Stomach (tissue), 8 donors: ENCODE measurements at regions not wholly inside any gene's neighbourhood (a gene's known extent, or its start where the extent isn't known, plus 50 kb on each side); places are given as distances from the start of the nearest gene placed in this dataset.

Experiments
- DNase-seq, 2 donors: peaks; one replicate each; pipeline versions ENCODE4 v3.0.0 to v3.0.0-alpha.2; 2013 to 2019
- H3K27ac ChIP-seq, 5 donors: fragments of 200-600 bp in 4 of 5; sonication (generic) in 4 of 5; one replicate each; pipeline ENCODE4 v1.5.1; 2013 to 2019; ENCODE audit warnings: mild to moderate bottlenecking in 1 of 5, moderate library complexity in 1 of 5
- H3K27me3 ChIP-seq, 3 donors: fragments of 200-600 bp; sonication (generic); one replicate each; pipeline ENCODE4 v1.5.1; 2017 to 2019; ENCODE audit warnings: mixed run types in 1 of 3
- H3K36me3 ChIP-seq, 4 donors: fragments of 200-600 bp; sonication (generic); 1 replicate in 3 of 4; 2 replicates in 1 of 4; pipeline ENCODE4 v1.5.1; 2016 to 2019
- H3K4me1 ChIP-seq, 4 donors: fragments of 200-600 bp; sonication (generic); one replicate each; pipeline ENCODE4 v1.5.1; 2016 to 2019
- H3K4me3 ChIP-seq, 4 donors: fragments of 200-600 bp; sonication (generic) in 3 of 4; one replicate each; pipeline ENCODE4 v1.5.1; 2016 to 2019; ENCODE audit warnings: mild to moderate bottlenecking in 1 of 4
- H3K9me3 ChIP-seq, 4 donors: fragments of 200-600 bp; sonication (generic); one replicate each; pipeline ENCODE4 v1.5.1; 2016 to 2019
- CTCF ChIP-seq, 7 experiments: fragments of 450-650 bp in 4 of 7; fragments of 200-600 bp in 3 of 7; sonication (generic) in 3 of 7; IDR thresholded peaks; one replicate each; pipeline ENCODE4 v1.5.1; 2016 to 2019; ENCODE audit warnings: antibody characterized with exemption in 7 of 7, control low read depth in 2 of 7, mild to moderate bottlenecking in 1 of 7
- EP300 ChIP-seq: sonication (generic); formaldehyde crosslinking; IDR thresholded peaks from one replicate; pipeline ENCODE4 v1.6.1; 2017; ENCODE audit warnings: antibody characterized with exemption
- POLR2A ChIP-seq, 4 donors: fragments of 450-650 bp; IDR thresholded peaks; one replicate each; pipeline ENCODE4 v1.6.1; 2016; ENCODE audit warnings: antibody characterized with exemption in 4 of 4, control low read depth in 2 of 4, mild to moderate bottlenecking in 1 of 4, moderate library complexity in 1 of 4
- POLR2AphosphoS5 ChIP-seq, 3 donors: sonication (generic); formaldehyde crosslinking; IDR thresholded peaks; one replicate each; pipeline ENCODE4 v1.6.1; 2016; ENCODE audit warnings: antibody characterized with exemption in 3 of 3
- WGBS, 5 donors: extraction: QIAGEN DNeasy Blood & Tissue Kit in 3 of 5; methylation state at CpG; one replicate each; pipeline versions ENCODE4 v1.1.5 to v1.1.7; 2013 to 2018; 5-methylcytosine and 5-hydroxymethylcytosine counted together
- intact Hi-C: fragments of 100-400 bp; cut with DNase I; formaldehyde crosslinking; loops from one replicate; pipeline ENCODE4 v1.15.1; 2023; ENCODE audit warnings: low total_unique reads
- donor health status: healthy with polysubstance abuse.
- donor health status: Bipolar disorder and iron deficiency.
- donor health status: healthy.

- no peaks in the 10 kb centered on the region for H3K36me3 ChIP-seq
- TF ChIP-seq CTCF (IDR thresholded peaks at IDR 0.05) (no peak), EP300 (no peak), POLR2AphosphoS5 (IDR thresholded peaks at IDR 0.05) (no peak), POLR2A (IDR thresholded peaks at IDR 0.05) (no peak)
- no peaks in the 10 kb centered on the region for H3K27me3 ChIP-seq
- intact Hi-C loops: no loop called here
- H3K9me3 ChIP-seq: no peaks in the 10 kb centered on the region
- no peak overlapping the region for H3K4me3 ChIP-seq
- WGBS, 5 donors: 83 to 100% (median 97%) methylated on average over 1 of the region's 1 CpG
- no peaks in the 10 kb centered on the region for H3K4me1 ChIP-seq
- H3K27ac ChIP-seq: no peak overlapping the region
- DNase-seq: no peak
Measured at GRCh38 chr21:29419422-29419821, 120.7 kb downstream of the BACH1 start.

DNA sequence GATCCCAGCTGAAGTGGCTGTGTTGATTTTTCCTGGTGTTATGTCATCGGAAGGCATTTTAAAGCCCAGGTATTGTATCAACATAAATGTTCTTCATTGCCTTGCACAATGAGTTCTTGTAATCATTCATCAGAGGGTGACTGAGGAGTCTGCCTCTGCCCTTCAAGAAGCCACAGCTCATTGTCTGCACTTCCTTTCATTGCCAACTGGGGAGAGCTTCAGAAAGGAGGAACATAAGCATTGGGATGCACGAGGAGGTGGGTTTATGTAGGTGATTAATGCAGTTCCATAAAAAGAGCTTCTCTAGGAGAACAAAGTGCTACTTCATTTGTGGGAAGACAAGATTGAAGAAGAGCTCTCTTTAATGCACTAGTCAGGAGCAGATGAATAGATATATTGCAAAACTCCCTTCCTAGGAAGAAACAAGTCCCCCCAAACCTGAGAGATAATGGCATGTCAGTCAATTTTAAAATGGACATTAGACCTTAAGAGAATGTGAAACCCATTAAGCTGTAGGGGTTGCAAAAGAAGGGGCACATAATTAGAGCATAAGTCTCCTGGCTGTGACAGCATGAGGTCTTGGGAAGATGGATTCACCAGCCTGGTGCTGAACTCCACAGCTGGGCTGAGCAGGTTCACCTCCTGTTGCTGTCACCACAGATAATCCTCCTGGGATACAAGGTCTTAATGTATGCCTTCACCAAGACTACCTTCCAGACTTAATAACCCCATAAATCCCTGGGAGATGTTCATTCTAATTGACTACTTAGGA, 124.6 kb downstream of the BACH1 start:
- Histone ChIP-seq H3K27ac (no peak overlapping the region), H3K36me3 (no peaks in the 10 kb centered on the region), H3K4me3 (no peak overlapping the region), H3K4me1 (no peaks in the 10 kb centered on the region), H3K9me3 (no peaks in the 10 kb centered on the region), H3K27me3 (no peaks in the 10 kb centered on the region)
- intact Hi-C loops: no loop called here
- no peak for TF ChIP-seq CTCF (IDR thresholded peaks at IDR 0.05)
- no peak for TF ChIP-seq POLR2AphosphoS5 (IDR thresholded peaks at IDR 0.05)
- TF ChIP-seq EP300: no peak
- TF ChIP-seq POLR2A (IDR thresholded peaks at IDR 0.05): no peak
- 40 to 54% (median 50%) methylated on average over 2 of the region's 2 CpGs for WGBS, 5 donors
- DNase-seq: no peak

- H3K9me3 ChIP-seq: no peaks in the 10 kb centered on the region
- no peak for TF ChIP-seq POLR2AphosphoS5 (IDR thresholded peaks at IDR 0.05)
- TF ChIP-seq EP300: no peak
- no peak for TF ChIP-seq CTCF (IDR thresholded peaks at IDR 0.05)
- DNase-seq: no peak
- WGBS, 5 donors: 70 to 91% (median 84%) methylated on average over 2 of the region's 2 CpGs
- intact Hi-C loops: no loop called here
- no peak overlapping the region for H3K4me3 ChIP-seq
- H3K27me3 ChIP-seq: no peaks in the 10 kb centered on the region
- H3K4me1 ChIP-seq: no peaks in the 10 kb centered on the region
- H3K27ac ChIP-seq: no peak overlapping the region
- H3K36me3 ChIP-seq: no peaks in the 10 kb centered on the region
Measured at GRCh38 chr21:29424728-29425127, 126.0 kb downstream of the BACH1 start.

- Histone ChIP-seq H3K4me3 (no peak overlapping the region), H3K27ac (no peak overlapping the region), H3K27me3 (no peaks in the 10 kb centered on the region), H3K9me3 (no peaks in the 10 kb centered on the region), H3K36me3 (no peaks in the 10 kb centered on the region), H3K4me1 (peaks cover 0 to 8% (median 0%) of the 10 kb centered on the region in 4 donors)
- intact Hi-C loops: no loop called here
- DNase-seq: no peak
- TF ChIP-seq POLR2A (IDR thresholded peaks at IDR 0.05): no peak
- TF ChIP-seq EP300: no peak
- TF ChIP-seq POLR2AphosphoS5 (IDR thresholded peaks at IDR 0.05): no peak
- TF ChIP-seq CTCF (IDR thresholded peaks at IDR 0.05): no peak
Measured at GRCh38 chr21:29429218-29429617, 130.5 kb downstream of the BACH1 start.
